ENCODE measurements at regions not wholly inside any gene's neighbourhood (a gene's known extent, or its start where the extent isn't known, plus 50 kb on each side); places are given as distances from the start of the nearest gene placed in this dataset.

DNA sequence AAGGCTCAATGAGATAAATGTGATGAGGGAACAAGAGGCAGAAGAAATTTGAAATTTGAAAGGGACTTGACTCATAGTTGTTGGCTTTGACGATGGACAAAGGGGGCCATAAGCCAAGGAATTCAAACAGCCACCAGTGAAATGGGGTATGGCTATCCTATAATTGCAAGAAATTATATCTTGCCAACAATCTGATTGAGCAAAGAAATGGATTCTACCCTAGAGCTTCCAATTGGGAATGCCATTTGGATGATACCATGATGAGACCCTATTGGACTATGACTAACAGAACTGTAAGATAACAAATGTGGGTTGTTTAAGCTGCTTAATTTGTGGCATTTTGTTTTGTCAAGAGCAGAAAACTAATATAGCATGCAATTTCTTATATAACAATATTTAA is 270.1 kb upstream of the ARSJ start:
- TF ChIP-seq, protein P1, sequence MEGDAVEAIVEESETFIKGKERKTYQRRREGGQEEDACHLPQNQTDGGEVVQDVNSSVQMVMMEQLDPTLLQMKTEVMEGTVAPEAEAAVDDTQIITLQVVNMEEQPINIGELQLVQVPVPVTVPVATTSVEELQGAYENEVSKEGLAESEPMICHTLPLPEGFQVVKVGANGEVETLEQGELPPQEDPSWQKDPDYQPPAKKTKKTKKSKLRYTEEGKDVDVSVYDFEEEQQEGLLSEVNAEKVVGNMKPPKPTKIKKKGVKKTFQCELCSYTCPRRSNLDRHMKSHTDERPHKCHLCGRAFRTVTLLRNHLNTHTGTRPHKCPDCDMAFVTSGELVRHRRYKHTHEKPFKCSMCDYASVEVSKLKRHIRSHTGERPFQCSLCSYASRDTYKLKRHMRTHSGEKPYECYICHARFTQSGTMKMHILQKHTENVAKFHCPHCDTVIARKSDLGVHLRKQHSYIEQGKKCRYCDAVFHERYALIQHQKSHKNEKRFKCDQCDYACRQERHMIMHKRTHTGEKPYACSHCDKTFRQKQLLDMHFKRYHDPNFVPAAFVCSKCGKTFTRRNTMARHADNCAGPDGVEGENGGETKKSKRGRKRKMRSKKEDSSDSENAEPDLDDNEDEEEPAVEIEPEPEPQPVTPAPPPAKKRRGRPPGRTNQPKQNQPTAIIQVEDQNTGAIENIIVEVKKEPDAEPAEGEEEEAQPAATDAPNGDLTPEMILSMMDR (conservative IDR thresholded peaks at IDR 0.05 in 1 of 2, IDR thresholded peaks at IDR 0.05 in 1 of 2; ENCODE audit: low read depth in 1 of 2, low read length in 2 of 2) = no peak
- TF ChIP-seq EZH2 (IDR thresholded peaks at IDR 0.05; ENCODE audit: low read length, missing control alignments) = no peak
- no peak for DNase-seq (ENCODE audit: low read depth in 2 of 2)
- Histone ChIP-seq H3K36me3 (ENCODE audit: control insufficient read depth, insufficient read depth, low read length) (no peaks in the 10 kb centered on the region), H3K4me1 (ENCODE audit: control insufficient read depth, extremely low read depth, insufficient read depth, low read length) (no peaks in the 10 kb centered on the region), H4K20me1 (ENCODE audit: control insufficient read depth, extremely low read depth, insufficient read depth, low read length) (no peaks in the 10 kb centered on the region), H3K9ac (ENCODE audit: insufficient read depth, low read length) (no peak overlapping the region), H3K79me2 (ENCODE audit: control insufficient read depth, insufficient read depth, low read length) (no peaks in the 10 kb centered on the region), H2AFZ (ENCODE audit: low read length) (no peak overlapping the region), H3K4me3 (replicated peaks in 1 of 4; ENCODE audit: control extremely low read depth in 1 of 4, insufficient read depth in 1 of 4, low read depth in 3 of 4, low read length in 4 of 4) (no peak overlapping the region), H3K27me3 (ENCODE audit: control insufficient read depth, insufficient read depth, low read length) (no peaks in the 10 kb centered on the region), H3K9me3 (ENCODE audit: control insufficient read depth, insufficient read depth, low read depth, low read length) (no peaks in the 10 kb centered on the region), H3K4me2 (ENCODE audit: extremely low read depth, insufficient read depth, low read length) (no peak overlapping the region), H3K27ac (ENCODE audit: insufficient read depth, low read length) (no peak overlapping the region)

DNA sequence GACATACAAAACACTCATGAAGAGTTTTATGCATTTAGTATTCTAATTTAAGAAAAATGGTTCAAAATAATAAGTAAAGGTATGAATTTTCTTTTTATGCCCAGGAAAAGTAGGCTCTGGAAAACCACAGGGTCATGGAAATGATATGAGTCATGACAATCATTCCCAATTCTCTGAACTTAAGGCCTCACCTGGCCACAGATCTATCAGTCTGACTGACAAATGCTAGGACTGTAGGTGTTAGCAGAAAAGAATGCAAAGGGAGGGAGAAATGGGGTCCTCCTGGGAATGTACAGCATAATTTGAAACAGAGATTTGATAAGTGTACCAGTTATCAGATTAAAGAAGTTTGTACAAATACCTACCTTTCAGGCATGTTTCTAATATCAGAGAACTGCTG is 270.5 kb upstream of the ARSJ start:
- Histone ChIP-seq H3K4me3 (replicated peaks in 1 of 4; ENCODE audit: control extremely low read depth in 1 of 4, insufficient read depth in 1 of 4, low read depth in 3 of 4, low read length in 4 of 4) (no peak overlapping the region), H3K9ac (ENCODE audit: insufficient read depth, low read length) (no peak overlapping the region), H2AFZ (ENCODE audit: low read length) (no peak overlapping the region), H3K4me2 (ENCODE audit: extremely low read depth, insufficient read depth, low read length) (no peak overlapping the region), H3K27me3 (ENCODE audit: control insufficient read depth, insufficient read depth, low read length) (no peaks in the 10 kb centered on the region), H4K20me1 (ENCODE audit: control insufficient read depth, extremely low read depth, insufficient read depth, low read length) (no peaks in the 10 kb centered on the region), H3K36me3 (ENCODE audit: control insufficient read depth, insufficient read depth, low read length) (no peaks in the 10 kb centered on the region), H3K27ac (ENCODE audit: insufficient read depth, low read length) (no peak overlapping the region), H3K4me1 (ENCODE audit: control insufficient read depth, extremely low read depth, insufficient read depth, low read length) (no peaks in the 10 kb centered on the region), H3K79me2 (ENCODE audit: control insufficient read depth, insufficient read depth, low read length) (no peaks in the 10 kb centered on the region), H3K9me3 (ENCODE audit: control insufficient read depth, insufficient read depth, low read depth, low read length) (no peaks in the 10 kb centered on the region)
- peak in 1 of 2 donors; percentile 40 for DNase-seq (ENCODE audit: low read depth in 2 of 2)
- TF ChIP-seq, protein P1 (conservative IDR thresholded peaks at IDR 0.05 in 1 of 2, IDR thresholded peaks at IDR 0.05 in 1 of 2; ENCODE audit: low read depth in 1 of 2, low read length in 2 of 2) = no peak
- no peak for TF ChIP-seq EZH2 (IDR thresholded peaks at IDR 0.05; ENCODE audit: low read length, missing control alignments)

DNA sequence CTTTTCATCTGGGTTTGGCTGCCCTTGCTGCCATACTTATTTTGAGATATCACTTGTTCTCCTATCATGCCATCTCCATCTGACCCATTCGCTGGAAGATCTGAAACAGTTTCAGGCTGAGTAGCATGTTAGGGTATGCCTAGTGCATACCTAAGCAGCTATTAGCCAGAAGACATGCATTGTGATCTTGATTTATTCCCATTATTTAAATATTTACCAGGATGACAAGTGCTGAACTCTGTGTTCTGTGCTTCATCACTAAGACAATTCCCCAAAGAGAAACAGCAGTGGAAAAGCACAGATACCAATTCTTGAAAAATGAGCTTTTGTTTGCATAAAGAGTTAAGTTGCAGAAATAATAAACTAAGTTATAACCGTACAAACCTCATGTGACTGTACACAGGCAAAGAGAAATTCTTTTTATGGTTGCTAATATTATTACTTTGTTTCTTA is 271.0 kb upstream of the ARSJ start:
- Histone ChIP-seq H3K9ac (ENCODE audit: insufficient read depth, low read length) (no peak overlapping the region), H4K20me1 (ENCODE audit: control insufficient read depth, extremely low read depth, insufficient read depth, low read length) (no peaks in the 10 kb centered on the region), H3K79me2 (ENCODE audit: control insufficient read depth, insufficient read depth, low read length) (no peaks in the 10 kb centered on the region), H2AFZ (ENCODE audit: low read length) (no peak overlapping the region), H3K27ac (ENCODE audit: insufficient read depth, low read length) (no peak overlapping the region), H3K27me3 (ENCODE audit: control insufficient read depth, insufficient read depth, low read length) (no peaks in the 10 kb centered on the region), H3K36me3 (ENCODE audit: control insufficient read depth, insufficient read depth, low read length) (no peaks in the 10 kb centered on the region), H3K4me2 (ENCODE audit: extremely low read depth, insufficient read depth, low read length) (no peak overlapping the region), H3K4me3 (replicated peaks in 1 of 4; ENCODE audit: control extremely low read depth in 1 of 4, insufficient read depth in 1 of 4, low read depth in 3 of 4, low read length in 4 of 4) (no peak overlapping the region), H3K4me1 (ENCODE audit: control insufficient read depth, extremely low read depth, insufficient read depth, low read length) (no peaks in the 10 kb centered on the region), H3K9me3 (ENCODE audit: control insufficient read depth, insufficient read depth, low read depth, low read length) (no peaks in the 10 kb centered on the region)
- TF ChIP-seq, protein P1 (conservative IDR thresholded peaks at IDR 0.05 in 1 of 2, IDR thresholded peaks at IDR 0.05 in 1 of 2; ENCODE audit: low read depth in 1 of 2, low read length in 2 of 2) = no peak
- no peak for TF ChIP-seq EZH2 (IDR thresholded peaks at IDR 0.05; ENCODE audit: low read length, missing control alignments)
- DNase-seq (ENCODE audit: low read depth in 2 of 2) = peak; percentile 25 to 69

Data from fibroblast of lung (primary cell).